Suprapubic skin (tissue), 4 donors: ENCODE measurements at regions not wholly inside any gene's neighbourhood (a gene's known extent, or its start where the extent isn't known, plus 50 kb on each side); places are given as distances from the start of the nearest gene placed in this dataset.

Source experiments
- DNase-seq, 2 donors: peaks; one replicate each; pipeline ENCODE4 v3.0.0-alpha.2; 2019; ENCODE audit warnings: low spot score in 2 of 2
- H3K27ac ChIP-seq: fragments of 200-600 bp; sonication (generic); one replicate; pipeline ENCODE4 v1.5.1; 2019
- H3K27me3 ChIP-seq: fragments of 200-600 bp; sonication (generic); one replicate; pipeline ENCODE4 v1.5.1; 2019
- H3K36me3 ChIP-seq: fragments of 200-600 bp; sonication (generic); one replicate; pipeline ENCODE4 v1.5.1; 2019
- H3K4me1 ChIP-seq: fragments of 200-600 bp; sonication (generic); one replicate; pipeline ENCODE4 v1.5.1; 2019
- H3K4me3 ChIP-seq: fragments of 200-600 bp; sonication (generic); one replicate; pipeline ENCODE4 v1.5.1; 2019; ENCODE audit warnings: mild to moderate bottlenecking
- H3K9me3 ChIP-seq: fragments of 200-600 bp; sonication (generic); one replicate; pipeline ENCODE4 v1.5.1; 2019
- CTCF ChIP-seq, 2 donors: fragments of 200-600 bp in 1 of 2; fragments of 450-650 bp in 1 of 2; sonication (generic) in 1 of 2; IDR thresholded peaks; one replicate each; pipeline ENCODE4 v1.5.1; 2016 to 2019; ENCODE audit warnings: antibody characterized with exemption in 2 of 2, mild to moderate bottlenecking in 1 of 2, moderate library complexity in 1 of 2
- EP300 ChIP-seq: sonication (generic); formaldehyde crosslinking; IDR thresholded peaks from one replicate; pipeline ENCODE4 v1.6.1; 2017; ENCODE audit warnings: antibody characterized with exemption
- POLR2A ChIP-seq, 2 donors: fragments of 450-650 bp; IDR thresholded peaks; one replicate each; pipeline ENCODE4 v1.6.1; 2017; ENCODE audit warnings: antibody characterized with exemption in 2 of 2, mild to moderate bottlenecking in 2 of 2, moderate library complexity in 2 of 2
- POLR2AphosphoS5 ChIP-seq, 3 donors: sonication (generic); formaldehyde crosslinking; IDR thresholded peaks; one replicate each; pipeline ENCODE4 v1.6.1; 2017; ENCODE audit warnings: antibody characterized with exemption in 3 of 3
- WGBS: methylation state at CpG from one replicate; pipeline ENCODE4 v1.1.5; 2018; 5-methylcytosine and 5-hydroxymethylcytosine counted together

- Histone ChIP-seq H3K27ac (no peak overlapping the region), H3K9me3 (no peaks in the 10 kb centered on the region), H3K4me3 (no peak overlapping the region), H3K4me1 (no peaks in the 10 kb centered on the region), H3K27me3 (peaks cover 11% of the 10 kb centered on the region), H3K36me3 (no peaks in the 10 kb centered on the region)
- peak; percentile 28 to 47 for DNase-seq
- TF ChIP-seq EP300 (no peak), CTCF (IDR thresholded peaks at IDR 0.05) (no peak), POLR2A (IDR thresholded peaks at IDR 0.05) (no peak), POLR2AphosphoS5 (IDR thresholded peaks at IDR 0.05) (no peak)
- 91% methylated on average over 7 of the region's 7 CpGs for WGBS
Observed at GRCh38 chr22:48473202-48473601, 1354.5 kb downstream of the BRD1 start.

GRCh38 chr22:48464246-48464645 is 1363.4 kb downstream of the BRD1 start:
- no peak overlapping the region for H3K4me3 ChIP-seq
- no peaks in the 10 kb centered on the region for H3K4me1 ChIP-seq
- peaks cover 34% of the 10 kb centered on the region for H3K27me3 ChIP-seq
- DNase-seq: no peak
- H3K27ac ChIP-seq: no peak overlapping the region
- WGBS: 69% methylated on average over 9 of the region's 9 CpGs
- H3K36me3 ChIP-seq: no peaks in the 10 kb centered on the region
- TF ChIP-seq POLR2AphosphoS5 (IDR thresholded peaks at IDR 0.05) (no peak), POLR2A (IDR thresholded peaks at IDR 0.05) (no peak), EP300 (no peak), CTCF (IDR thresholded peaks at IDR 0.05) (no peak)
- no peaks in the 10 kb centered on the region for H3K9me3 ChIP-seq

- Histone ChIP-seq H3K4me1 (no peaks in the 10 kb centered on the region), H3K4me3 (no peak overlapping the region), H3K27ac (no peak overlapping the region), H3K9me3 (no peaks in the 10 kb centered on the region), H3K36me3 (no peaks in the 10 kb centered on the region), H3K27me3 (peaks cover 31% of the 10 kb centered on the region)
- no peak for DNase-seq
- 83% methylated on average over 16 of the region's 21 CpGs for WGBS
- TF ChIP-seq EP300 (no peak), POLR2AphosphoS5 (IDR thresholded peaks at IDR 0.05) (no peak)
Observed at GRCh38 chr22:48459859-48460823, 1367.5 kb downstream of the BRD1 start.

GRCh38 chr22:48459259-48459658 is 1368.4 kb downstream of the BRD1 start:
- DNase-seq: no peak
- peaks cover 24% of the 10 kb centered on the region for H3K27me3 ChIP-seq
- WGBS: 81% methylated on average over 6 of the region's 6 CpGs
- H3K4me3 ChIP-seq: no peak overlapping the region
- TF ChIP-seq EP300 (no peak), POLR2A (IDR thresholded peaks at IDR 0.05) (no peak), CTCF (IDR thresholded peaks at IDR 0.05) (no peak), POLR2AphosphoS5 (IDR thresholded peaks at IDR 0.05) (no peak)
- H3K4me1 ChIP-seq: no peaks in the 10 kb centered on the region
- no peaks in the 10 kb centered on the region for H3K36me3 ChIP-seq
- H3K27ac ChIP-seq: no peak overlapping the region
- no peaks in the 10 kb centered on the region for H3K9me3 ChIP-seq

- Histone ChIP-seq H3K27me3 (peaks cover 11% of the 10 kb centered on the region), H3K36me3 (no peaks in the 10 kb centered on the region), H3K27ac (no peak overlapping the region), H3K4me3 (no peak overlapping the region), H3K4me1 (no peaks in the 10 kb centered on the region), H3K9me3 (no peaks in the 10 kb centered on the region)
- peak in 1 of 2 donors; percentile 19 for DNase-seq
- 74% methylated on average over 8 of the region's 8 CpGs for WGBS
- TF ChIP-seq EP300 (no peak), POLR2AphosphoS5 (IDR thresholded peaks at IDR 0.05) (no peak), CTCF (IDR thresholded peaks at IDR 0.05) (no peak), POLR2A (IDR thresholded peaks at IDR 0.05) (no peak)
Observed at GRCh38 chr22:48456449-48456848, 1371.2 kb downstream of the BRD1 start.
